ENCODE measurements at regions not wholly inside any gene's neighbourhood (a gene's known extent, or its start where the extent isn't known, plus 50 kb on each side); places are given as distances from the start of the nearest gene placed in this dataset.

DNA sequence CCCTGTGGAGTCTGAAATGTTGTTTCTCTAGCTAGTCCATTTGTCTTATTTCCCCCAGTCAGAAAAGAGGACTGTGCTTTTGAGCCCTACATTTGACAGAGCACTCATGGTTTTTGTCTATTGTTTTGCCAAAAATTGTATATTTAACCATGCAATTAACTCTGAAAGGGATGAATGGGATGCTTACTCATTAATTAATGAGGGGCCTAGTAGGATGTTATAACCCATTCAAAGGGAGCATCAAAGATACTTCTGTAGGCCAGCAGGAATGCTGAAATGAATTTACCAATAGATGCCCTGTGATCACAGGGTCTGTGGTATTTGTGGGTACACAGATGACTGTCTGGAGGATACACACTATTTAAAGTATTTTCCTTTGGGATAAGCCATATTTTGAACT lies 147.7 kb downstream of the FCRL5 start:
- TF ChIP-seq SUZ12 (IDR thresholded peaks at IDR 0.05; ENCODE audit: extremely low read depth, insufficient read depth, insufficient read length) (no peak), YY1 (IDR thresholded peaks at IDR 0.05; ENCODE audit: insufficient read depth, insufficient read length) (no peak), ZNF274 (IDR thresholded peaks at IDR 0.05; ENCODE audit: low read depth, low read length) (no peak)
